ENCODE measurements at regions not wholly inside any gene's neighbourhood (a gene's known extent, or its start where the extent isn't known, plus 50 kb on each side); places are given as distances from the start of the nearest gene placed in this dataset.
"Not testable (repeated sequence)": the region's sequence is repeated elsewhere in the genome, so short reads cannot be mapped to it uniquely, and the experiment has no call there.

DNA sequence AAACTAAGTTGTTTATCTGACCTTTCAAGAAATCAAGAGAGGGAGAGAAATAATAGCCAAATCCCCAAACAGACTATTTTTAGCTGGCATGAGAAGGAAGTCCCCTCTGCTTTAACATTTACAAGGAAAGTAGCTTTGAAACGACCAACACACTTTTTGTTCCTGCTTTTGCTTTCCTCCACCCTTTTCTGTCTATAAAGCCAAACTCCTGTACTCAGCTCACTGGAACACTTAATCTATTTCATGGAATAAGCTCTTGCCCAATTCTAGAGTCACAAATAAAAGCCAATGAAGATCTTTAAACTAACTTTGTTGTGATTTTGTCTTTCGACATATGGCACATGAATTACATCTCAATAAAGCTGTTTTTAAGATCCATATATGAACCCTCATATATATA is 86.8 kb upstream of the CCDC71L start:
- no peak for DNase-seq

DNA sequence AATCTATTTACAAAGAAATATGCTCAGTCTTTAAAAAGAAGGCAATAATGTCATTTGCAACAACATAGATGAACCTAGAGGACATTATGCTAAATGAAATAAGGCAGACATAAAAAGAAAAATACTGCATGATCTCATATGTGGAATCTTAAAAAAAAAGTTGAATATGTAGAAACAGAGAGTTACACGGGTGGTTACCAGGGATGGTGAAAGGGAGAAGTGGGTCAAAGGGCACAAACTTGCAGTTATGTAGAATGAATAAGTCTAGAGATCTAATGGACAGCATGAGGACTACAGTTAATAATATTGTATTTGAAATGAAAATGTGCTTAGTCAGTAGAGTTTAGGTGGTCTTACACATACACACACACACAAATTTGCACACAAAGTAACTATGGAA is 88.2 kb upstream of the CCDC71L start:
- DNase-seq, result no peak

- DNase-seq, result no peak
Observed at GRCh38 chr7:106750773-106751172, 89.8 kb upstream of the CCDC71L start.

DNA sequence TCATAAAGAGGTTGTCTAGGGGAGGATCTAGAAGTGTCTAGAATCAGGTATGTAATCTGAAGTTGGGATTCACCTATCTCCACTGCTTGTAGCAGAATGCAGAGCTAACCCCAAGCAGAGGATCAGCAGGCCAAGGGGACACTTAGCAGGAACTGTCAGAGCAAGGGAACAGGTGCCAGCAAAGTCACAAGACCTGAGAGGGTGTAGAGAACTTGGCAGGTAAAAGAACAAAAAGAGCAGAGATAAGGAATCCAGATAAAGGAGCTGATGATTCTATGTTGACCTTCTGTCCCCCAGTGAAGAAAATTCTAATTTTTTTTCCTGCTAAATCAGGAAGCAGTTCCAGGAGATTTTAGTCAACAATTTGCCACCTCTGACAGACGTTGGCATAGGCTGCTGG is 91.4 kb upstream of the CCDC71L start:
- DNase-seq, result no peak

DNA sequence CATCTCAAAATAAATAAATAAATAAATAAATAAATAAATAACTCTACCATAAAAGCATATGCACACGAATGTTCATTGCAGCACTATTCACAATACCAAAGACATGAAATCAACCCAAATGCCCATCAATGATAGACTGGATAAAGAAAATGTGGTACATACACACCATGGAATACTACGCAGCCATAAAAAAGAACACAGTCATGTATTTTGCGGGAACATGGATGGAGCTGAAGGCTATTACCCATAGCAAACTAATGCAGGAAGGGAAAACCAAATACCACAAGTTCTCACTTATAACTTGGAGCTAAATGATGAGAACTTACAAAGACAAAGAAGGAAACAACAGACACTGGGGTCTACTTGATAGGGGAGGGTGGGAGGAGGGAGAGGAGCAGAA is 94.1 kb upstream of the CCDC71L start:
- not testable (repeated sequence) for DNase-seq

DNA sequence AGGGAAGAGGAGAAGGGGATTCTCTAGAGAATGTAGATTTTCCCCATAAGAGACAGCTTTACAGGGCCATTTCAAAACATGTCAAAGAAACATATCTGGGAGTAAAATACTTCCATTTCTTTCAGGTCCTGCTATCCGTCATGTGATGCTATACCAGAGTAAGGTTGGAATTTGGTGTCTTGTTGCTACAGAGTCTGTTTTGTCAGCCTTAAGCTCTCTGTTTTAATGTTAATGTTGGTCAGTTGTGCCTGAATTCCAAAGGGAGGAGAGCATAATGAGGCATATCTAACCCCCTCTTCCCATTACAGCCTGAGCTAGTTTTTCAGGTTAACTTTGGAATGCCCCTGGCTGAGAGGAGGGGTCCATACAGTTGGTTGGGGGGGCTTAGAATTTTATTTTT is 94.7 kb upstream of the CCDC71L start:
- no peak for DNase-seq

DNA sequence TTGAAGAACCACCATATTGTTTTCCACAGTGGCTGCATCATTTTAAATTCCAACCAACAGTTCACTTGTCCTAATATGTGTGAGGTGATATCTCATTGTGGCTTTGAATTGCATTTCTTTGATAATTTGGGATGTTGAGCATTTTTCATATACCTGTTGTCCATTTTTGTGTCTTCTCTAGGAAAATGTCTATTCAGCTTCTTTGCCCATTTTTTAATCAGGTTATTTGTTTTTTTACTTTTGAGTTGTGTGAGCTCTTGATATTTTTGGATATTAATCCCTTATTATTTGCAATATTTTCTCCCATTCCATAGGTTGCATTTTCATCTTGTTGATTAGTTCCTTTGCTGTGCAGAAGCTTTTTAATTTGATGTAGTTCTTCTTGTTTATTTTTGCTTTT is 95.1 kb upstream of the CCDC71L start:
- DNase-seq, result no peak

DNA sequence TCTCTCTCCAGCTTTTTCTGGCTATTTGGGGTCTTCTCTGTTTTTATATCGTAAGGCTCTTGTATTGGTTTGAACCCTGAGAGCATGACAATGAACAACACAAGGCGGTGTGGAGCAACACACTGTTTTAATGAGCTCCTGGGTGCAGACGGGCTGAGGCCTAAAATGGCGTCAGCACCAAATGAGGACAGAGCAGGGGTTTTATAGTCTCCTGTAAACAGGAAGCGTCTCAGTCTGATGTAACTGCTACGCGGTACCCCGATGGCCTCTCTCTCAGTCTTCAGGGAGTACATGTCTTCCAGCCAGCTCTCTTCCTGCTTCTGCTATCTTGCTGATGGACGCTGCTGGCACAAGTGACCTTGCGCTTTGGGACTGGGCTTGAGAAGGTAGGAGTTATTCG is 95.9 kb upstream of the CCDC71L start:
- DNase-seq, result no peak

- DNase-seq, result no peak
Observed at GRCh38 chr7:106757846-106758245, 96.9 kb upstream of the CCDC71L start.

DNA sequence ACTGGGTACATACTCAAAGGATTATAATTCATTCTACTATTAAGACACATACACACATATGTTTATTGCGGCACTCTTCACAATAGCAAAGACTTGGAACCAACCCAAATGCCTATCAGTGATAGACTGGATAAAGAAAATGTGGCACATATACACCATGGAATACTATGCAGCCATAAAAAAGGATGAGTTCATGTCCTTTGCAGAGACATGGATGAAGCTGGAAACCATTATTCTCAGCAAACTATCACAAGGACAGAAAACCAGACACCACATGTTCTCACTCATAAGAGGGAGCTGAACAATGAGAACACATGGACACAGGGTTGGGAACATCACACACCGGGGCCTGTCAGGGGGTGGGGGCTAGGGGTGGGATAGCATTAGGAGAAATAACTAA is 101.9 kb upstream of the CCDC71L start:
- DNase-seq, result not testable (repeated sequence)

DNA sequence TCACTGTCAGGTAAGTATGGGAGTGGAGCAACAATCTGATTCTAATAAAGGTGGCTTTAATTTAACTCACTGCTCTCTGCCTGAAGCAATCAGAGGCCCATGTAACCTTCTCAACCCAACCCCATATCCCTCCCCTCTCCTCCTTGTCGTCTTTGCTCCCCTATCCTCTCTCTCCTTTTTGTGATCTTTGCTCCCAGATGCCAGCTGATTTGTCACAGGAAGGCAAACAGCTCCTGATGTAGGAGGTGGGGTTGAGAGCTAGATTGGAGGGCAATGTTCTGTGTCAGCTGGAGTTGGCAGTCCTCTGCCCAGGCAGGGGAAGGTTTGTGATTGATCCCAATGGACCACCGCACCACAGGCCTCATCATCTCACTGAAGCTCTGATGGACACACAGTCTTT is 101.4 kb upstream of the PIK3CG start:
- no peak for DNase-seq

- DNase-seq, result no peak
Observed at GRCh38 chr7:106765727-106766355, 99.2 kb upstream of the PIK3CG start.

DNA sequence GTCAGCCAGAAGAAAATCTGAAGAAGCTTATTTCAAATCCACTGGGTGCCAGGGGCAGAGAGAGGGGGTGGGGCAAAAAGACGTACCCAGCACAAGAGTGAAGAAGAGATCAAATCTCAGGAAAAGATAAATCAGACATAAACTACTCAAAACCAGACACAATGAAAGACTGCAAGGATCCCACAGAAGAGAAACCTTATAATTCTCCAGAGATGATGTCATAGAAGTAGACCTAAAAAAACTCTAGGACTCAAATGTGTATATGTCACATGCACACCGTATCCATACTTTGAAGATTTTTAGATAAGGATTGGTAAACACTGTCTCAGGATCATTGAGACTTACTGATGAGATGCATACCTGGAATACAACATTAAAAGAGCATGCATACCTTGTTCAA is 98.5 kb upstream of the PIK3CG start:
- no peak for DNase-seq

- no peak for DNase-seq
Observed at GRCh38 chr7:106767078-106767477, 98.0 kb upstream of the PIK3CG start.

DNA sequence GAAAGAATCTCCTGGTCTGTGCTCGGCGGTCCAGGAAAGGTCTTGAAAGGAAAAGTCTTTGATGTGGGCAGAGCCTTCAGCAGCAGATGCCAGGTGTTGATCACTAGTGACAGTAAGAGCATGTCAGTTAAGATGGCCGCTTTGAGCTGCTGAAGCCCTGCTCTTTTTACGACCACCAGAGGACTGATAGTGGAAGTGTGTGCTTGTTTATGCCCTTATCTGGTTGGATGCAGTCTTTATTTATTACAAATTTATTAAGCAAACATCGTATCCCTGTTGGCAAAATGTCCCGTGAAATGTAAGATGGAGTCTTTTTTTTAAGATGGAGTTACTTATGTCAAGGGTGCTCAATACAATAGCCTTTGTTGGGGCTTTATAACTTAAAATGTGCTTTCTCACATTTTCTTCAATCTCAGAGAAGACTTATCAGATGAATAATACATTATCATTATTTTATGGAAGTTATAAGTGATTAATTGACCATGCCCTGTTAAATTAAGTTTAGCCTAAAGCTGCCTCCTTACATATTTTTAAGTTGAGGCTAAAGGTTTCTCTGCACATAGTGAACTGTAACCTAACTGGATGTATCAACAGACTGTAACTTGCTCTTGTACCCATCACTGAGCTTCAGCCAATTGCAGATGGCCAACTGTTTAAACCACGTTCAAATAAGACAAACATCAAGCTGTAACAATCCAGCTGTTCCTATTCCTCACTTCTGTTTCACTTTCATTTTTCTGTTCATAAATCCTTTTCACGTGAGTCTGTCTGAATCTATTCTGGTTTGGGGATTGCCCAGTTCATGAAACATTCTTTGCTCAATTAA is 97.4 kb upstream of the PIK3CG start:
- no peak for DNase-seq

- no peak for DNase-seq
Observed at GRCh38 chr7:106768324-106768751, 96.7 kb upstream of the PIK3CG start.

GRCh38 chr7:106770191-106770590 is 94.9 kb upstream of the PIK3CG start:
- DNase-seq, result no peak

- DNase-seq, result no peak
Observed at GRCh38 chr7:106772655-106773108, 92.4 kb upstream of the PIK3CG start.

DNA sequence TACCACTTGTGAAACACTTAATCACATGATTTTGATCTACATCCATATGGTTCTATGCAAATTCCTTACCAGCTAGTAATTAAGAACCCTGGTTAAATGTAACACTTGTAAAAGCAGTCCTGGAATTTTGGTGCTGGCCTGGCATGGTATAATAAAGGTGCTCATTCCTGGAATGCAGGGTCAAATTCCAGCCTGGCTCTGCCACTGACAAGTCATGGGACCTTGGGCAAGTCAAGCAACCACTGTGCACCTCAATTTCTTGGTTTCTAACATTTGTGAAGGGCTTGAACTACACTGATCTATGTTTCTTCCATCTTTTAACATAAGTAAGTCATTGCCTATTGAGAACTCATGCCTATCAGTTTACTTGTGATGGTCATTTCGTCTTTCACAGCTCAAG is 91.9 kb upstream of the PIK3CG start:
- DNase-seq, result no peak

GRCh38 chr7:106773721-106774120 is 91.4 kb upstream of the PIK3CG start:
- DNase-seq, result no peak

- no peak for DNase-seq
Observed at GRCh38 chr7:106774213-106774767, 90.8 kb upstream of the PIK3CG start.

DNA sequence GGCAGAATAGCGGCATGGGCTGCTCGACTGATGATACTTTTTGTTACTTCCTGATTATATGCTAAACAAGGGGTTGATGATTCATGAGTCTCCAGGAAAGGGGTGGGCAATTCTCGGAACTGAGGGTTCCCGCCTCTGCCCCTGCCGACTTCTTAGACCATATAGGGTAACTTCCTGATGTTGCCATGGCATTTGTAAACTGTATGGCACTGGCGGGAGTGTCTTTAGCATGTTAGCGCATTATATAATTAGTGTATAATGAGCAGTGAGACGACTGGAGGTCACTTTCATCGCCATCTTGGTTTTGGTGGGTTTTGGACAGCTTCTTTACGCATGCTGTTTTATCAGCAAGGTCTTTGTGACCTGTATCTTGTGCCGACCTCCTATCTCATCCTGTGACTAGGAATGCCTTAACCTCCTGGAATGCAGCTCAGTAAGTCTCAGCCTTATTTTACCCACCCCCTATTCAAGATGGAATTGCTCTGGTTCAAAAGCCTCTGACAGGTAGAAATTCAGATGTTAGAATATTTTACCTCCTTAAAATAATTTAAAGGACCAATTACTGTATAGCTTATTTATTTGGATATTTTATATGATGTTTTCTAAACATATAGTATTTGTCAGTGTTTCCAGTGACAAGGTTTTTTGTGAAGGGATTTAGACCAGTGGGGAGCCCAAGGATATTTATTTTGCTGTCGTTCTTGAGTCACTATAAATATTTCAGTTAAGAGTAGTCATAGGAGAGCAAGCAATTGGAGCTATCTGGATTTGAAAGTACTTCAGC is 90.1 kb upstream of the PIK3CG start:
- no peak for DNase-seq
